ENCODE measurements at regions not wholly inside any gene's neighbourhood (a gene's known extent, or its start where the extent isn't known, plus 50 kb on each side); places are given as distances from the start of the nearest gene placed in this dataset.
"Not testable (repeated sequence)": the region's sequence is repeated elsewhere in the genome, so short reads cannot be mapped to it uniquely, and the experiment has no call there.

DNA sequence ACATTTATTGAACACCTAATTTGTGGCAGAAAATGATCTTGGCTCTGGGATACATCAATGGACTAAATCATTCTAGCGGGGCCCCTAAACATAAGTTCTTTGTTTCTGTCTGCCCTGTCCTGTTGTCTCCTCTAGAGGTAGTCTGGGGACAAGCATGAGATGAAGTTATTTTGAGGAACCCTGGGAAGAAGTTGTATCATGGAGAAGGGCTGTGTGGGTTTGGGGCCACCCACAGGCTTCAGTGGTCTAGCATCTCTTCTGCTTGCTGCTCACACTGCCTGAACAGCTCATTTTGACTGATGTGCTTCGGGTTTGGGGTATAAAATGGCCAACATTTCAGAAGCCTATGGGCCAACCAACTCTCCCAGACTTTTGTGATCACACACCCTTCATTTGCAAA lies 50.3 kb upstream of the OSBPL11 start:
- DNase-seq, result no peak

GRCh38 chr3:125646581-125646980 lies 51.3 kb upstream of the OSBPL11 start:
- DNase-seq, result no peak

DNA sequence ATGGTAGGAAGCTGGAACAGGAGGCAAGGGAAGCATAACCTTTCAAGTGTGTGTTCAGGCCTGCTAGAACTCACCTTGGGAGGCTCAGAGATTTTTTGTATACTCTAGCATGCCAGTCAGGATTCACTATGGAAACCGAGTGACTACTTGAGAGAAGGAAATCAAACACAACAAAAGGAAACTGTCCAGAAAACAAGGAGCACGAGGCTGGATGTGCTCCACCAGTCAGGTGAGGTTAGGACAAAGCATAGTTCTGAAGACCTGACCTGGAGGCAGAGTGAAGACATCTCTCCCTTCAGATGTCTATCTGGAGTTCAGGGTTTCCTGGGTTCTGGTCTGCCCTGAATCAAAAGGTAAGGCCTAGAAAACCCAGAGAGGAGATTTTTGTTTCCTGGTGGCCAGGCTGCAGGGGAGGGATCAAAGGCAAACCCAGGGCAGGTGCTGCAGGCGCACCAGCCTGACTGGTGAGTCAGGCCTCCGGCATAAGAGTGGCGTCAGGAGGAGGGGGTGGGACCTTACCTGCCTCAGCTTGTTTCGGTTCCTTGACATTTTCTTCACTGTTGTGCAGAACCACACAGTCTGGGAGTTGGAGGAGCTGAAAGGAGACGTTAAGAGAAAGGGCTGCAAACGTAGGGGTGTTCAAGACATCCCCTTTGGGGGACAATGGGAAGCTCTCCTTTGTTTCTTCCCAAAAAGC lies 52.2 kb upstream of the OSBPL11 start:
- peak; percentile 5 for DNase-seq

DNA sequence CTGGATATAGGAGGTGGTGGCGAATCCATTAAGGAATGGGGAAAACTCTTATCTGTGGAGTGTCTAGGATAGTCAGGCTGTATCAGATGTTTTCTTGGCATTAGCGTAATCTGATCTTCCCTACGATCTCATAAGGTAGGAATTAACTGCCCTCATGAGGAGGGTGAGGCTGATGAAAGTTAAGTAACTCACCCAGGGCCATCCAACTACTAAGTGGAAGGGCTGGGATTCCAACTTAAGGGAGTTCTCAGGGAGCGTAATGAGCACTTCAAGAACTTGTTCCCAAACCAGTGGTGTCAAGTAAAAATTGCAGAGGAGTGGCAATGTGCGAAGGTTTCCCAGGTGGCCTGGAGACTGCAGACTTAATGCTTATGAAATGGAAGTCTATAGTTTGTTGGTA lies 55.9 kb upstream of the OSBPL11 start:
- DNase-seq, result no peak

GRCh38 chr3:125652349-125652748 lies 57.1 kb upstream of the OSBPL11 start:
- no peak for DNase-seq

GRCh38 chr3:125654526-125654925 lies 59.2 kb upstream of the OSBPL11 start:
- no peak for DNase-seq

DNA sequence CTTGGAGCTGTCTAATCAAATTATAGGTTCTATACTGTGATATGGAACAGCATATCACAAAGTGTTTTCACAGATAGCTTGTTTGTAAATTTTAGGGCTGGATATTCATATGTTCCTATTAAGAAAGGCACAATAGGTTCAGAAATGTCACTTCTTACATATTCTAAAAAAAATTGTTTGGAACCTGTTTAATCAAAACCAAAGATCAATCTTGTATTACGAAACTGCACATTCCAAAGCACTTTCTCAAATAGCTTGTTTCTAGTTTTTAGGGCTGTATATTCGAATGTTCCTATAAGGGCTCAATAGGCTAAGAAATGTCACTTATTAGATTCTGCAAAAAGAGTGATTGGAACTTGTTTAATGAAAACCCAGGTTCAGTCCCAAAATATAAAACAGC lies 67.4 kb upstream of the OSBPL11 start:
- DNase-seq, result no peak

DNA sequence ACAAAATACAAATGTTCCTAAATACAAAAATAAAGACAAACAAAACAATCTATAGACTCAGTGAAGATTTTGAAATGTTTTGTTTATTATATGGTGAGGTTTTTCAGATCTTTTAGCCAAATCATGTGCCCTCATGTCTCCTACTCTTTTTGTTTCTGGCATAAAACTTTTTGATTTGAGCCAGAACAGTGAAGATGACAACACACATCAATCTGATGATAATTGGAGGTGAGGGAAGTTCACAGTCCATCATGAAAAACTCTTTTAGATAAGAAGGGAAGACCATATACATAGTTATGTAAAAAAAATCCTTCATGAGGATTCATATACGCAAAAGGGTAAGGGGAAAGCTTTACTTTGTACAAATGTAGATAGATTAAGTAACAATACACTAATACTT lies 75.1 kb upstream of the OSBPL11 start:
- DNase-seq, result no peak

DNA sequence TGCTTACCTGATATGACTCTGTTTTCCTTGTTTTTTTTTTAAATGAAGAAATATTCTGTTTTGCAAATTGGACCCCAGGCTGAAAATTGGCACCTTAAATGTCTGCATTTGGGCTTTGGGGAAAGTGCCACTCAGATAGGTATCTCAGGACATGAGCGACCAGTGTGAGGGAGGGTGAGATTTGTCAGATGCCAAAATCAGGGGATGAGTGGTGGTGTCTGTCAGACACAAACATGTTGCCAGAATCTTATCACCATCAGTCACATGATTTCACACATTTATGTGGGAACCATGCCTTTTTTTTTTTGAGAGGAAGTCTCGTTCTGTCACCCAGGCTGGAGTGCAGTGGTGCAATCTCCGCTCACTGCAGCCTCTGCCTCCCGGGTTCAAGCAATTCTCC lies 75.6 kb upstream of the OSBPL11 start:
- DNase-seq, result no peak

DNA sequence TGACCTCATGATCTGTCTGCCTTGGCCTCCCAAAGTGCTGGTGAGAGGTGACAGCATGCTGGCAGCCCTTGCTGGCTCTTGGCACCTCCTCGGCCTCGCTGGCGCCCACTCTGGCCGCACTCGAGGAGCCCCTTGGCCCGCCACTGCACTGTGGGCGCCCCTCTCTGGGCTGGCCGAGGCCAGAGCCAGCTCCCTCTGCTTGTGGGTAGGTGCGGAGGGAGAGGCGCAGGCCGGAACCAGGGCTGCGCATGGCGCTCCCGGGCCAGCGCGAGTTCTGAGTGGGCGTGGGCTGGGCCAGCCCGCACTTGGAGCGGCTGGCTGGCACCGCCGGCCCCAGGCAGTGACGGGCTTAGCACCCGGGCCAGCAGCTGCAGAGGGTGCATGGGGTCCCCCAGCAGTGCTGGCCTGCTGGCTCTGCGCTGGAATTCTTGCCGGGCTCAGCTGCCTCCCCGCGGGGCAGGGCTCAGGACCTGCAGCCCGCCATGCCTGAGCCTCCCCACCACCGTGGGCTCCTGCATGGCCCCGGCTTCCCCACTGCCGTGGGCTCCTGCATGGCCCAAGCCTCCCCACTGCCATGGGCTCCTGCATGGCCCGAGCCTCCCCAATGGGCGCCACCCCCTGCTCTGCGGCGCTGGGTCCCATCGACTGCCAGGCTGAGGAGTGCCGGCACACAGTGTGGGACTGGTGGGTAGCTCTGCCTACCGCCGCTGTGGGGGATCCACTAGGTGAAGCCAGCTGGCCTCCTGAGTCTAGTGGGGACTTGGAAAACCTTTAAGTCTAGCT lies 76.4 kb upstream of the OSBPL11 start:
- no peak for DNase-seq

DNA sequence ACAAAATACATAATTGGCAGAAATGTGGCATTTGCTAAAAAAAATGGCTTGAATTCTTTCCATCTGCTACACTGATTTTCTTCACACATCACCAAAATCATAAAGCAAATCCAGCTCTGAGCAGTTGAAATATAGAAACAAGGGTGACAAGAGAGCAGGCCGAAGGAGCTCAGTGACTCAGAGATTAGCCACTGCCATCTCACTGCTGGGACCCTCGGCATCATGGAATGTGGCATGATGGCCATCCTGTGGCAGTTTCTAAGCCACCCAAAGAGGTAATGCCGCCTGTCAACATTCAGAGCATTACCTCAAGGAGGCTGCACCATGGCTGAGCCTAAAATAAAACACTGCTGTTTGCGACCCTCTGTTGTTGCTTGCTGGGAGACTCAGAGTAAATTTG lies 80.5 kb upstream of the OSBPL11 start:
- no peak for DNase-seq

- no peak for DNase-seq
Observed at GRCh38 chr3:125679258-125679657, 84.0 kb upstream of the OSBPL11 start.

DNA sequence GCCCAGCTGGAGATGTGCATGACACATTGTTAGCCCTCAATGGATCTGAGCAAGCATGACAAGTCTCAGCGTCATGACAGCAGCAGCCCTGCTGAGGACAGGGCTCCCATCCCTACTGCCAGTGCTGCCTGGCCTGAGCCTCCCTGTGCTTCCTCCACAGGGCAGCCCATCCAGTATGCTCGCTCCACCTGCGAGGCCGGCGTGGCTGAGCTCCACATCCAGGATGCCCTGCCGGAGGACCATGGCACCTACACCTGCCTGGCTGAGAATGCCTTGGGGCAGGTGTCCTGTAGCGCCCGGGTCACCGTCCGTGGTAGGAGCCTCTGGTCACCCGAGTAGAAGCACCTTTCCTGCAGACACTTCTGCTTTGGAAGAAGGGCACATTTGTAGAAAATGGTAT lies 85.8 kb upstream of the OSBPL11 start:
- DNase-seq, result no peak

- DNase-seq, result not testable (repeated sequence)
Observed at GRCh38 chr3:125681906-125682305, 86.6 kb upstream of the OSBPL11 start.

DNA sequence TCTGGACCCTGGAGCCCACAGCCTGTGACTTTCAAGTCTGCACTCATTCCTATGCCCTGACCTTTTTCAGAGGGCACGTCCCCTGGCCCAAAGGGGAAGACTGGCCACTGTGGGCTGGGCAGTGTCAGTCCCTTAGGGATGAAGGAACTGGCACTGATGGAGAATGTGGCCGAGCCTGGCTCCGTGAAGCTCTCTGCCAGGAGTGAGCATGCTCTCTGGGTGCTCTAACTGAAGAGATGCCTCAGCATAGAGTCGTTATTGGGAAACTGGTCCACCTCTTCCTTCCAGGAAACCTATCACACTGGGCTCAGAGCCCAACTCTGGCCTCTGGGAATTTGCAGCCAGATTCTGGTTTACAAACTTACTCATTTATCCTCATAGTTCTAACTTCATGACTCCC lies 87.3 kb upstream of the OSBPL11 start:
- not testable (repeated sequence) for DNase-seq

- DNase-seq, result no peak
Observed at GRCh38 chr3:125683067-125683829, 88.0 kb upstream of the OSBPL11 start.

GRCh38 chr3:125684199-125684598 lies 88.9 kb upstream of the OSBPL11 start:
- no peak for DNase-seq

GRCh38 chr3:125685741-125686140 lies 90.4 kb upstream of the OSBPL11 start:
- DNase-seq, result not testable (repeated sequence)

DNA sequence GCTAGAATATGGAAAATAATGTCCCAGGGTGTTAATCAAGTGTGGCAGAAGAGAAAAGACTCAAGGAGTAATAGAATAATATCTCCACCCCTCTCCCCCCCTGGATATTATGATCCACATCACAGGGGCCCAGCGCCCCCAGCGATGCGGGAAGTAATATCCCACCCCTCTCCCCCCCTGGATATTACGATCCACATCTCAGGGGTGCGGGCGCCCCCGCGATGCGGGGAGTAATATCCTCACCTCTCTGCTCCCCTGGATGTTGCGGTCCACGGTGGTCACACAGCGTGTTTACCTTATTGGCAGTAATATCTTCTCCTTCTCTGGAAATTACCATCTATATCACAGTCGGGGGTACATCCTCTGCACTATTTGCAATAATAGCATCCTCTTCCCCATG lies 97.1 kb upstream of the OSBPL11 start:
- DNase-seq, result no peak

DNA sequence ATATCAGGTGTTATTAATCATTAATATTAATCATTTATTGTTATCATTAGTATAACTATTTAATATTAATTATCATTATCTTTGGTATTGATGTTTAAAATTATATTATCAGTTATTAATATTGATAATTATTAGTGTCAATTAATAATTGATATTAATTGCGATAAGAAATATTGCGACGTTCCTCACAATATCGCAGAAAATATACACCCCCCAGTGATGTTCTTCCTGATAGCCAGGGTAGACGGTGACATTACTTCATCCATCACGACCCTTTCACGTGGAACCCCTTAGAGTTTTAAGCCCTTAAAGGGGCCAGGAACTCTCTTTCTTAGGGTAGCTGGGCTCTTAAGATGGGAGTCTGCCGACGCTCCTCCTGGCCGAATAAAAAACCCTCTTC lies 98.6 kb upstream of the OSBPL11 start:
- no peak for DNase-seq

- DNase-seq, result no peak
Observed at GRCh38 chr3:125694761-125695294, 99.5 kb upstream of the OSBPL11 start.

GRCh38 chr3:125695688-125696087 lies 100.4 kb upstream of the OSBPL11 start:
- no peak for DNase-seq

DNA sequence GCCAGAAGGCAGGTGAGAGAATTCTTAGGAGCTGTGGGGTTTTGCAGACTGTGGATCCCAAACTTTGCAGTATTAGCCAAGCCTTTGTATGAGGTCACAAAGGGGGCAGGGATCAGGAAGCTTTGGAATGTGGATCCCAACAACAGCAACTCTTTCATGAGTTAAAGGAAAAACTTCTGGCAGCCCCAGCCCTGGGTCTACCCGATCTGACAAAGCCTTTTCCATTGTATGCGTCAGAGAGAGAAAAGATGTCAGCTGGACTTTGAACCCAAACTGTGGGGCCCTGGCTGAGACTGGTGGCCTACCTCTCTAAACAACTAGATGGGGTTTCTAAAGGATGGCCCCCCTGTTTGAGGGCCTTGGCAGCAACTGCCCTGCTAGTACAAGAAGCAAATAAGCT lies 101.8 kb upstream of the OSBPL11 start:
- not testable (repeated sequence) for DNase-seq

Data from NCI-H146 (cell line).